DND-41 (cell line): ENCODE measurements at regions not wholly inside any gene's neighbourhood (a gene's known extent, or its start where the extent isn't known, plus 50 kb on each side); places are given as distances from the start of the nearest gene placed in this dataset.

ENCODE experiments used
- ATAC-seq: fragments of 200-7000 bp; cut with Tn5 transposase; 3 replicates; pipeline ENCODE4 v1.9.1; 2021; ENCODE audit warnings: low read depth; ENCODE audit not compliant: insufficient read depth
- DNase-seq: peaks from one replicate; pipeline ENCODE4 v3.0.0-alpha.2; 2020
- H2AFZ ChIP-seq: 2 replicates; pipeline ENCODE4 v1.6.0; 2012; ENCODE audit warnings: low read depth, low read length
- H3K27ac ChIP-seq: 2 replicates; pipeline ENCODE4 v1.5.1; 2012; ENCODE audit warnings: low read length, inconsistent platforms
- H3K27me3 ChIP-seq: fragments of 200-600 bp; sonication (generic); 2 replicates; pipeline ENCODE4 v1.6.0; 2012; ENCODE audit warnings: low read length, mild to moderate bottlenecking, inconsistent platforms; ENCODE audit not compliant: insufficient read depth, poor library complexity
- H3K36me3 ChIP-seq: 2 replicates; pipeline ENCODE4 v1.5.1; 2012; ENCODE audit warnings: low read length, inconsistent platforms; ENCODE audit not compliant: insufficient read depth
- H3K4me1 ChIP-seq: 2 replicates; pipeline ENCODE4 v1.5.1; 2012; ENCODE audit warnings: mild to moderate bottlenecking, low read length; ENCODE audit not compliant: insufficient read depth
- H3K4me2 ChIP-seq: 2 replicates; pipeline ENCODE4 v1.6.0; 2012; ENCODE audit warnings: mild to moderate bottlenecking, moderate library complexity, low read length, inconsistent platforms; ENCODE audit not compliant: insufficient read depth
- H3K4me3 ChIP-seq, 2 experiments: fragments of 200-600 bp in 1 of 2; shearing (Covaris generic) in 1 of 2; 2 replicates each; pipeline ENCODE4 v1.5.1; 2012 to 2016; ENCODE audit warnings: inconsistent platforms in 2 of 2, low read length in 2 of 2, mild to moderate bottlenecking in 2 of 2, low read depth in 1 of 2, moderate library complexity in 1 of 2
- H3K79me2 ChIP-seq: 2 replicates; pipeline ENCODE4 v1.6.0; 2012; ENCODE audit warnings: low read length, inconsistent platforms; ENCODE audit not compliant: insufficient read depth
- H3K9ac ChIP-seq: 2 replicates; pipeline ENCODE4 v1.6.0; 2012; ENCODE audit warnings: low read depth, mild to moderate bottlenecking, inconsistent platforms, low read length, moderate library complexity
- H3K9me3 ChIP-seq: 2 replicates; pipeline ENCODE4 v1.5.1; 2012; ENCODE audit warnings: low read length, moderate library complexity, mild to moderate bottlenecking, inconsistent platforms; ENCODE audit not compliant: insufficient read depth, severe bottlenecking
- H4K20me1 ChIP-seq: 2 replicates; pipeline ENCODE4 v1.6.0; 2012; ENCODE audit warnings: low read length; ENCODE audit not compliant: insufficient read depth
- CTCF ChIP-seq: IDR thresholded peaks from 2 replicates; pipeline ENCODE4 v1.5.1; 2012; ENCODE audit warnings: borderline replicate concordance, low read length, moderate library complexity, mild to moderate bottlenecking; ENCODE audit not compliant: poor library complexity, severe bottlenecking; ENCODE audit errors: extremely low read depth
- EZH2 ChIP-seq: IDR thresholded peaks from 3 replicates; pipeline ENCODE4 v1.6.1; 2012; ENCODE audit warnings: borderline replicate concordance, low read depth, mild to moderate bottlenecking, moderate library complexity, low read length, inconsistent platforms; ENCODE audit not compliant: severe bottlenecking

GRCh38 chrX:38868321-38868720 lies 67.1 kb downstream of the MID1IP1 start:
- no peak for ATAC-seq
- peaks cover 5% of the 10 kb centered on the region; the same call in 1 of the 2 replicates for H3K4me1 ChIP-seq
- H3K4me2 ChIP-seq, result no peak overlapping the region
- no peak overlapping the region for H3K9ac ChIP-seq
- no peaks in the 10 kb centered on the region for H3K36me3 ChIP-seq
- no peaks in the 10 kb centered on the region for H3K9me3 ChIP-seq
- no peak overlapping the region for H2AFZ ChIP-seq
- no peak overlapping the region for H3K4me3 ChIP-seq
- no peak for DNase-seq
- H3K79me2 ChIP-seq, result no peaks in the 10 kb centered on the region
- H3K27me3 ChIP-seq, result no peaks in the 10 kb centered on the region
- H4K20me1 ChIP-seq, result no peaks in the 10 kb centered on the region
- H3K27ac ChIP-seq, result no peak overlapping the region
- no peak for TF ChIP-seq EZH2
- no peak for TF ChIP-seq CTCF

GRCh38 chrX:38868941-38869401 lies 67.7 kb downstream of the MID1IP1 start:
- no peak overlapping the region for H3K27ac ChIP-seq
- DNase-seq (no peak), ATAC-seq (no peak)
- no peak overlapping the region for H3K4me3 ChIP-seq
- no peaks in the 10 kb centered on the region for H3K27me3 ChIP-seq
- no peak for TF ChIP-seq CTCF
- TF ChIP-seq EZH2, result no peak
- no peaks in the 10 kb centered on the region for H3K9me3 ChIP-seq
- H3K79me2 ChIP-seq, result no peaks in the 10 kb centered on the region
- H2AFZ ChIP-seq, result no peak overlapping the region
- no peak overlapping the region for H3K9ac ChIP-seq
- H4K20me1 ChIP-seq, result no peaks in the 10 kb centered on the region
- H3K36me3 ChIP-seq, result no peaks in the 10 kb centered on the region
- H3K4me2 ChIP-seq, result no peak overlapping the region
- peaks cover 5% of the 10 kb centered on the region; the same call in 1 of the 2 replicates for H3K4me1 ChIP-seq

GRCh38 chrX:38870361-38870895 lies 69.2 kb downstream of the MID1IP1 start:
- Histone ChIP-seq H3K79me2 (no peaks in the 10 kb centered on the region), H2AFZ (no peak overlapping the region), H3K9me3 (no peaks in the 10 kb centered on the region), H4K20me1 (no peaks in the 10 kb centered on the region), H3K4me2 (no peak overlapping the region), H3K4me1 (peaks cover 5% of the 10 kb centered on the region; the same call in 1 of the 2 replicates), H3K27me3 (no peaks in the 10 kb centered on the region), H3K9ac (no peak overlapping the region), H3K4me3 (no peak overlapping the region), H3K36me3 (no peaks in the 10 kb centered on the region), H3K27ac (no peak overlapping the region)
- DNase-seq (no peak), ATAC-seq (no peak)
- no peak for TF ChIP-seq CTCF
- TF ChIP-seq EZH2, result no peak
